Sigmoid colon (tissue), 6 donors: ENCODE measurements at regions not wholly inside any gene's neighbourhood (a gene's known extent, or its start where the extent isn't known, plus 50 kb on each side); places are given as distances from the start of the nearest gene placed in this dataset.

Source experiments
- DNase-seq: peaks from one replicate; pipeline ENCODE4 v3.0.0-alpha.2; 2019
- H3K27ac ChIP-seq, 4 donors: fragments of 200-600 bp; sonication (generic); one replicate each; pipeline ENCODE4 v1.5.1; 2016 to 2019; ENCODE audit warnings: mild to moderate bottlenecking in 1 of 4
- H3K27me3 ChIP-seq, 3 donors: fragments of 200-600 bp; sonication (generic); one replicate each; pipeline ENCODE4 v1.5.1; 2019; ENCODE audit warnings: mild to moderate bottlenecking in 1 of 3
- H3K36me3 ChIP-seq, 4 donors: fragments of 200-600 bp; sonication (generic); one replicate each; pipeline ENCODE4 v1.5.1; 2016 to 2019
- H3K4me1 ChIP-seq, 4 donors: fragments of 200-600 bp; sonication (generic); one replicate each; pipeline ENCODE4 v1.5.1; 2017 to 2019
- H3K4me3 ChIP-seq, 4 donors: fragments of 200-600 bp; sonication (generic); one replicate each; pipeline ENCODE4 v1.5.1; 2017 to 2019; ENCODE audit warnings: mild to moderate bottlenecking in 2 of 4, moderate library complexity in 1 of 4
- H3K9me3 ChIP-seq, 4 donors: fragments of 200-600 bp in 3 of 4; sonication (generic) in 3 of 4; one replicate each; pipeline versions ENCODE4 v1.5.1 to v1.6.1; 2013 to 2019
- EP300 ChIP-seq, 4 donors: sonication (generic); formaldehyde crosslinking; IDR thresholded peaks; one replicate each; pipeline ENCODE4 v1.6.1; 2017; ENCODE audit warnings: antibody characterized with exemption in 4 of 4
- POLR2A ChIP-seq, 2 donors: fragments of 450-650 bp; IDR thresholded peaks; one replicate each; pipeline ENCODE4 v1.6.1; 2016; ENCODE audit warnings: antibody characterized with exemption in 2 of 2, mild to moderate bottlenecking in 2 of 2, moderate library complexity in 2 of 2
- POLR2AphosphoS5 ChIP-seq, 4 donors: sonication (generic); formaldehyde crosslinking; IDR thresholded peaks; one replicate each; pipeline ENCODE4 v1.6.1; 2017; ENCODE audit warnings: antibody characterized with exemption in 4 of 4
- WGBS, 2 donors: extraction: QIAGEN DNeasy Blood & Tissue Kit; methylation state at CpG; one replicate each; pipeline ENCODE4 v1.1.7; 2013; 5-methylcytosine and 5-hydroxymethylcytosine counted together
- intact Hi-C: fragments of 100-400 bp; cut with DNase I; formaldehyde crosslinking; loops from one replicate; pipeline ENCODE4 v1.15.1; 2023
- TF ChIP-seq, protein P1 (sequence below), 4 experiments: fragments of 450-650 bp in 3 of 4; fragments of 200-600 bp in 1 of 4; IDR thresholded peaks; one replicate each; pipeline ENCODE4 v1.5.1; 2016 to 2019; ENCODE audit warnings: antibody characterized with exemption in 4 of 4, mild to moderate bottlenecking in 3 of 4, moderate library complexity in 2 of 4
- donor health status: healthy with polysubstance abuse.
- donor health status: healthy.

DNA sequence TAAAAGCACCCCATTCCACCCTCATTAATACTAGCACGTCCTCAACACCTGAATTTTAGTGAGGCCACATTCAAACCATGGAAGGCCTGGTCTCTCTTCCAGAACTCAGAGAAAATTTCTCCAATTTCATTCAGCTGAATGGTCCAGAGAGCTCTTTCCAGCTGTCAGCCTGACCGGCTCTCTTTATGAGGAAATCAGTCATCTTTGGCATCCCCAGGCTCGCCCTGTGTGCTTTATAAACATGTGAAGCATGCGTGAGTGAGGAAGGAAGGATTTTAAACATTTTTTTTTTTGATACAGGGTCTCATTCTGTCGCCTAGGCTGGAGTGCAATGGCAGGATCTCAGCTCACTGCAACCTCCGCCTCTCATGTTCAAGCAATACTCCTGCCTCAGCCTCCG, 1812.9 kb upstream of the TENM3 start:
- no peaks in the 10 kb centered on the region for H3K36me3 ChIP-seq
- H3K27me3 ChIP-seq, result no peaks in the 10 kb centered on the region
- intact Hi-C loops, result no loop called here
- no peak overlapping the region for H3K27ac ChIP-seq
- H3K9me3 ChIP-seq, result no peaks in the 10 kb centered on the region
- H3K4me1 ChIP-seq, result no peaks in the 10 kb centered on the region
- TF ChIP-seq POLR2A (IDR thresholded peaks at IDR 0.05) (no peak), POLR2AphosphoS5 (IDR thresholded peaks at IDR 0.05) (no peak), EP300 (IDR thresholded peaks at IDR 0.05) (no peak)
- TF ChIP-seq, protein P1, sequence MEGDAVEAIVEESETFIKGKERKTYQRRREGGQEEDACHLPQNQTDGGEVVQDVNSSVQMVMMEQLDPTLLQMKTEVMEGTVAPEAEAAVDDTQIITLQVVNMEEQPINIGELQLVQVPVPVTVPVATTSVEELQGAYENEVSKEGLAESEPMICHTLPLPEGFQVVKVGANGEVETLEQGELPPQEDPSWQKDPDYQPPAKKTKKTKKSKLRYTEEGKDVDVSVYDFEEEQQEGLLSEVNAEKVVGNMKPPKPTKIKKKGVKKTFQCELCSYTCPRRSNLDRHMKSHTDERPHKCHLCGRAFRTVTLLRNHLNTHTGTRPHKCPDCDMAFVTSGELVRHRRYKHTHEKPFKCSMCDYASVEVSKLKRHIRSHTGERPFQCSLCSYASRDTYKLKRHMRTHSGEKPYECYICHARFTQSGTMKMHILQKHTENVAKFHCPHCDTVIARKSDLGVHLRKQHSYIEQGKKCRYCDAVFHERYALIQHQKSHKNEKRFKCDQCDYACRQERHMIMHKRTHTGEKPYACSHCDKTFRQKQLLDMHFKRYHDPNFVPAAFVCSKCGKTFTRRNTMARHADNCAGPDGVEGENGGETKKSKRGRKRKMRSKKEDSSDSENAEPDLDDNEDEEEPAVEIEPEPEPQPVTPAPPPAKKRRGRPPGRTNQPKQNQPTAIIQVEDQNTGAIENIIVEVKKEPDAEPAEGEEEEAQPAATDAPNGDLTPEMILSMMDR (IDR thresholded peaks at IDR 0.05), result no peak
- 62 to 66% methylated on average over 7 of the region's 7 CpGs for WGBS, 2 donors
- DNase-seq, result no peak
- H3K4me3 ChIP-seq, result no peak overlapping the region

DNA sequence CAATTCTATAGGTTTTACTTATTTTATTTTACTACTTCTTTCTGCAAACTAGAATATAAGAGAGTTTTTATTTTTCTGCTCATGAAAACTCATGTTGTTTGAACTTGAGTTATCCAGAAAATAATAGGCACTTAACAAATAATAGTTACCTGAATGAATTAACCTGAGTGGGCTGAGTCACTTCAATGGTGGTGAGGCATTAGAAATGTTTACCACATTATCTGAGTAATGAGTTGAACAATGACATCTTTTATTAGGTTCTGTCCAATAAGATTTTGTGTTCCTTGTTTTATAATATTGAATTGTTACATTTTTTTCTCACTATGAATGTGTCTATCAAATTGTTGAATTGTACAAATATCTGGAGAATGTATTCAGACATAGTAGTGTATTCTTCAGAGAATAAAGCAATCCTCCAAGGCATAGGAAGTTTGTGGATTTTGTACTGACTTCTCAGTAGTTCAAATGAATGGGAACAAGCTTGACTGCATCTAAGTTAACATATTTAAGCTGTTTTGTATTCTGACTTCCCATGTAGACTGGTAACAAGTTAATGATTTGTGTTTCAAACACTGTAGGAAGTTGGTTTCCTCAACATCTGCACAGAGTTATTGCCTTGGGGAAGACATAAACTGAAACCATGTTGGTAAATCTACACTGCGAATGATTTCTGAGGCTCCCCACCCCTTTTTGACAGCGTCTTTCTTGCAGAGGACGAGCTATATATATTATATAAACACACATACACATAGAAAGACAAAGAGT, 1808.9 kb upstream of the TENM3 start:
- no peak for DNase-seq
- H3K9me3 ChIP-seq, result no peaks in the 10 kb centered on the region
- TF ChIP-seq, protein P1 (IDR thresholded peaks at IDR 0.05), result no peak
- TF ChIP-seq POLR2A (IDR thresholded peaks at IDR 0.05), result no peak
- no peak for TF ChIP-seq EP300 (IDR thresholded peaks at IDR 0.05)
- no peak for TF ChIP-seq POLR2AphosphoS5 (IDR thresholded peaks at IDR 0.05)
- H3K27ac ChIP-seq, result no peak overlapping the region
- H3K4me1 ChIP-seq, result no peaks in the 10 kb centered on the region
- no peak overlapping the region for H3K4me3 ChIP-seq
- no peaks in the 10 kb centered on the region for H3K27me3 ChIP-seq
- intact Hi-C loops, result no loop called here
- WGBS, 2 donors, result 3 to 8% methylated on average over 3 of the region's 3 CpGs
- no peaks in the 10 kb centered on the region for H3K36me3 ChIP-seq

DNA sequence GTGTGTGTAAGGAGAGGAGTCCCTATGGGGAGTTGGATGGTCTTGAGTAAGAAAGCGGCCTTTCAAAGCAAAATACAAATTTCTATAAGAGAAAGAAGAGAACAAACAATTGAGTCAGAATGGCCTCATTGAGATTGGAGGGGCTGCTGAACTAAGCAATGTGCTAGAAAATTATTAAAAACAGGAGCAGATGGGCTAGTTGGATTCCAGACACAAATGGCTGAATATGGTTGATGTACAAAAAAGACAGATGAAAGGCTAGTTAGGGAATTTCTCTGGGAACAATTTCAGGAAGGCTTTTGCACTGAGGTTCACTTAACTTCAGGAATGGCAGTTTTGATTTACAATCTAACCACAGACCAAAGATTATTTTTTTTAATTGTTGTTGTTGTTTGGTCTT, 1806.8 kb upstream of the TENM3 start:
- TF ChIP-seq POLR2AphosphoS5 (IDR thresholded peaks at IDR 0.05) (no peak), POLR2A (IDR thresholded peaks at IDR 0.05) (no peak), EP300 (IDR thresholded peaks at IDR 0.05) (no peak)
- TF ChIP-seq, protein P1 (IDR thresholded peaks at IDR 0.05), result no peak
- H3K27me3 ChIP-seq, result no peaks in the 10 kb centered on the region
- 92 to 96% methylated on average over 1 of the region's 1 CpG for WGBS, 2 donors
- H3K4me1 ChIP-seq, result no peaks in the 10 kb centered on the region
- H3K9me3 ChIP-seq, result no peaks in the 10 kb centered on the region
- no peak overlapping the region for H3K27ac ChIP-seq
- DNase-seq, result no peak
- intact Hi-C loops, result no loop called here
- H3K4me3 ChIP-seq, result no peak overlapping the region
- no peaks in the 10 kb centered on the region for H3K36me3 ChIP-seq

DNA sequence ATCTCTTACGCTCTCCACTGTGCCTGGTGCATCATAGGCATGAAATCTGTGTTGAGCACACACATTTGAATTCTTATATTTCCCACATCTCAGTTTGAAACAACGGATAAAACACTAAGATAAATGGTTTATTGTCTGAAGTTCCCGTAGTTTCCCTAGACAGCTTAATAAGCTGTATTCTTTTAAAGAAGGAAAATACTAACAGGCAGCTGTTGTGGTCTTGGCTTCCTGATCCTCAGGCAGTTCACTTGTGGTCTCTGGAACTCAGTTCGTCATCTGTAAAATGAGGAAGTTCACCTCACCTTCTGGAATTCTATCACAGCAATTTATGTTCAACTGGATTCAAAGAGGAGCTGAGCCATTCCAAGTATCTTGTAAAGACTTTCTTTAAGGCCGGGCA, 1805.6 kb upstream of the TENM3 start:
- no peaks in the 10 kb centered on the region for H3K27me3 ChIP-seq
- TF ChIP-seq POLR2A (IDR thresholded peaks at IDR 0.05) (no peak), EP300 (IDR thresholded peaks at IDR 0.05) (no peak), POLR2AphosphoS5 (IDR thresholded peaks at IDR 0.05) (no peak)
- TF ChIP-seq, protein P1 (IDR thresholded peaks at IDR 0.05), result no peak
- intact Hi-C loops, result no loop called here
- H3K36me3 ChIP-seq, result no peaks in the 10 kb centered on the region
- no peak for DNase-seq
- H3K27ac ChIP-seq, result no peak overlapping the region
- no peaks in the 10 kb centered on the region for H3K9me3 ChIP-seq
- 49 to 78% methylated on average over 5 of the region's 5 CpGs for WGBS, 2 donors
- no peaks in the 10 kb centered on the region for H3K4me1 ChIP-seq
- no peak overlapping the region for H3K4me3 ChIP-seq

DNA sequence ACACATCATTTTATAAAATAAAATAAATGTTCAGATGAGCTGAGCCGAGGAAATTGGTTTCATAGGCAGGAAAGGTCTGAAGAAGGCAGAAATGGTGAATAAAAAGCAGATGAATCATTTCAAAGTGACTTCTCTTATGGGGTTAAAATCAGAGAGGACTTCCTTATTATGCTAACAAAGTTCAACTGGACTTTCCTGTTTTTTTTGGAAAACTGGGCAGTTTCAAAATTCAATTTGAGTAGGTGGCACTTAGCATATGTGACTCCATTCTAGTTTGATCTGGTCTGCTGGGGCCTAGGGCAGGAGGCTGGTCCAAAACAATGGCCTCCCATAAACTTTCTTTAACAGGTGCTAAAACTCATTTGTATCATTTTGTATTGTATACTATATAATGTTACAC, 1794.9 kb upstream of the TENM3 start:
- WGBS, 2 donors, result 43 to 80% methylated on average over 1 of the region's 1 CpG
- no peak overlapping the region for H3K27ac ChIP-seq
- TF ChIP-seq EP300 (IDR thresholded peaks at IDR 0.05) (no peak), POLR2A (IDR thresholded peaks at IDR 0.05) (no peak), POLR2AphosphoS5 (IDR thresholded peaks at IDR 0.05) (no peak)
- TF ChIP-seq, protein P1 (IDR thresholded peaks at IDR 0.05), result no peak
- H3K4me3 ChIP-seq, result no peak overlapping the region
- no peaks in the 10 kb centered on the region for H3K36me3 ChIP-seq
- no peaks in the 10 kb centered on the region for H3K4me1 ChIP-seq
- DNase-seq, result no peak
- intact Hi-C loops, result loop anchor here (2.0 kb wide), 1 partner anchor 218 kb away; no protein-coding TSS in a partner anchor
- no peaks in the 10 kb centered on the region for H3K27me3 ChIP-seq
- no peaks in the 10 kb centered on the region for H3K9me3 ChIP-seq
